ENCODE measurements at regions not wholly inside any gene's neighbourhood (a gene's known extent, or its start where the extent isn't known, plus 50 kb on each side); places are given as distances from the start of the nearest gene placed in this dataset.

DNA sequence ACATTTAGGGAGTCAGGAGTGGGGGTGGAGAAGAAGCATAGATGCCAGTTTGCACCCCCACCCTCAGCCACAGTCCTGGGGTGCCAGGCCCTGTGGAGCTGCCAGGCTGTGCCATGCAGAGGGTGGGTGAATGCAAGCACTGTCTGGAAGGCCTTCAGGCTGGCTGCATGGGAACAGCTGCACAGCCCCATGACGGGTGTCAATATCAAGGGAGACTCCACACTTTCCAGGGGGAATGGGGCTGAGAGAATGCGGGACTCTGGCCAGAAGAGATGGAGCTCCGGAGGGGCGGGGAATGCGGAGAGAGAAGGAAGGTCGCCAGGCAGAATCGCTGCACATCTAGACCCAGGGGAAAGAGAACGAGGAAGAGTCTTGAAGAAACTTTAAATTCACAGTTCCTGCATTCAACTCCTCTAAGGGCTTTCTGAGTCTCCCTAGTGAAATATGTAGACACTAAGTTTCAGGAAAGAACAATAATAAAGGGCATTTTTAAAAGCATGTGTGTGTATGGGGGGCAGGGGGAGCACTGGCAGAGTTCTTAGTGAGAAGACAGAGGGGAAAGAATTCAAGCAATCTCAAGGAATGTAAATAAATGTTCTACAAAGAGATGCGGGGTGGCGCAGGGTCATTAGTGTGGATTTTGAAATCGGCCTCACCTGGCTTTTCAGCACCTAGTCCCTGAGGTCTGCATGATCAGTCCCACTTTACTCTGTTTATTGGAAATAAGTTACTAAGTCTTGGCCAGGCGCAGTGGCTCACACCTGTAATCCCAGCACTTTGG, 59.1 kb downstream of the BOD1 start:
- ATAC-seq (ENCODE audit: low FRiP score) (no peak), DNase-seq (ENCODE audit: low spot score) (no peak)
- TF ChIP-seq, protein P1, sequence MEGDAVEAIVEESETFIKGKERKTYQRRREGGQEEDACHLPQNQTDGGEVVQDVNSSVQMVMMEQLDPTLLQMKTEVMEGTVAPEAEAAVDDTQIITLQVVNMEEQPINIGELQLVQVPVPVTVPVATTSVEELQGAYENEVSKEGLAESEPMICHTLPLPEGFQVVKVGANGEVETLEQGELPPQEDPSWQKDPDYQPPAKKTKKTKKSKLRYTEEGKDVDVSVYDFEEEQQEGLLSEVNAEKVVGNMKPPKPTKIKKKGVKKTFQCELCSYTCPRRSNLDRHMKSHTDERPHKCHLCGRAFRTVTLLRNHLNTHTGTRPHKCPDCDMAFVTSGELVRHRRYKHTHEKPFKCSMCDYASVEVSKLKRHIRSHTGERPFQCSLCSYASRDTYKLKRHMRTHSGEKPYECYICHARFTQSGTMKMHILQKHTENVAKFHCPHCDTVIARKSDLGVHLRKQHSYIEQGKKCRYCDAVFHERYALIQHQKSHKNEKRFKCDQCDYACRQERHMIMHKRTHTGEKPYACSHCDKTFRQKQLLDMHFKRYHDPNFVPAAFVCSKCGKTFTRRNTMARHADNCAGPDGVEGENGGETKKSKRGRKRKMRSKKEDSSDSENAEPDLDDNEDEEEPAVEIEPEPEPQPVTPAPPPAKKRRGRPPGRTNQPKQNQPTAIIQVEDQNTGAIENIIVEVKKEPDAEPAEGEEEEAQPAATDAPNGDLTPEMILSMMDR (IDR thresholded peaks at IDR 0.05) = no peak

DNA sequence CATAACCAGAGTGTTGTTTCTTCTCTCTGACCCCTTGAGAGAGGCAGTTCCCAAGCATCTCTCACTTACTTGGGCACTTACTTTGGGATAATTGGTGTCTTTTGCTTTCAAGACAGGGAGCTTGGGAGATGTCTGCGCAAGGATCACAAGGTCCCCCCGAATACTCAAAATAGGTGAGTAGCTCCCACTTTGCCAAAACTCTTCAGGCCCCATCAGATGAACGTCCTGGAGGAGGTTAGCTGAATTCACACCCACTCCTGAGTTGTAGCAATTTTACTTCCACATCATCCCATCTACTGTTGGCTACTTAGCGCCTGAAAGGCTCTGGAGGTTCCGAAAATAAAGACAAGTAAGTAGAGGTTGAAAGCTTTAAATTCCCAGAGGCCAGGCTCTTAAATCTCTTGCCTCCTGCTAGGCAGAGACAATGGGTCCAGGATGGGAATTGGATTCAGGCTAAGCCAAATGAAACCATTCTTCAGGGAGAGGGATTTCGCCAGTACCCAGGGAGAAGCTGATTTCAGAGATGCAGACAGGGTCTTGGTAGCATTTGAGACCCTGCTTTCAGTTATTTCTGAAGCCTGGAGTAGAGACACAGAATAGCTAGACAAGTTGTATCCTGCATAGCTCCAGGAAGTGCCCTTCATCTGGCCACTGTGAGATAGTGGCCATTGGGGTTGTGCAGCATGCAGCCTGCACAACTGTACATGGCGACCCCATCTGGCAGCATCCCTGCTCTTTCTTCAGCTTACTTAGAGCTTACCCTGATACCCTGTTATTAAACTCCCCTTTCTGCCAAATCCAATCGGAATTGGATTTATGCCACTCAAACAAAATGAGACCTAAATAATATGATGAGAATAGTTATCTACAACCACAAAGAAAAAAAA, 60.1 kb downstream of the BOD1 start:
- ATAC-seq (ENCODE audit: low FRiP score) (no peak), DNase-seq (ENCODE audit: low spot score) (no peak)
- TF ChIP-seq, protein P1 (IDR thresholded peaks at IDR 0.05) = no peak

DNA sequence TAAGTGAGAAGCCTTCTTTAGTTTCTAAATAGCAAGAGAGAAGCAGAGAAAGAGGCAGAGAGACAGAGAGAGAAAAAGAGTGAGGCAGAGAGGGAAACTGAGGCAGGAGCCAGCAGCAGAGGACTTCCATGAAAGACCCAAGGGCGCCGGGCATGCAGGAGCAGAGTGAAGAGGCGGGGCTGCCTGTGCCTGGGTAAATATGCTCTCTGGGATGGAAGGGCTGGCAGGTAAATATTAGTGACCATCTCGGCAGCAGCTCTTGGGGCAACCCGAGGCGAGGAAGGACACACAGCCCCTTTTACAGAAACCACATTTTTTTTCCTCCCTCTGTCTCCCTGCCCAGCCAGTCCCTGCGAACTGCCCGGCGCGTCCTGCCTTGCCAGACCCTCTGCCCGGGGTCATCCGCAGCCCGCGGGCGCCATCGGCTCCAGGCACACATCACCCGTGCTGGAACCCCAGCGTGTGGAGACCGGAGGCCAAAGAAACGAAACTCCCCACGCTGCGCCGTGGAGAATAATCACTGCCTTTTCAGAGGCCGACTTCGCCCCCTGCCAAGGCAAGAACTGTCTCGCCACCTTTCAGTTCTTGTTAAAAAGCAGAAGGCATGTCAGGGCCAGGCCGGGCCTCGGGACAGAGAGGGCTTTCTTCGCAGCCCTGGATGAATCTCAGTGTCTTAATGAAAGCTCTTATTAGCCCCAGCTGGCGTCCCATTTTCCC, 61.3 kb downstream of the BOD1 start:
- TF ChIP-seq, protein P1 (IDR thresholded peaks at IDR 0.05) = no peak
- DNase-seq (ENCODE audit: low spot score) (no peak), ATAC-seq (ENCODE audit: low FRiP score) (no peak)

DNA sequence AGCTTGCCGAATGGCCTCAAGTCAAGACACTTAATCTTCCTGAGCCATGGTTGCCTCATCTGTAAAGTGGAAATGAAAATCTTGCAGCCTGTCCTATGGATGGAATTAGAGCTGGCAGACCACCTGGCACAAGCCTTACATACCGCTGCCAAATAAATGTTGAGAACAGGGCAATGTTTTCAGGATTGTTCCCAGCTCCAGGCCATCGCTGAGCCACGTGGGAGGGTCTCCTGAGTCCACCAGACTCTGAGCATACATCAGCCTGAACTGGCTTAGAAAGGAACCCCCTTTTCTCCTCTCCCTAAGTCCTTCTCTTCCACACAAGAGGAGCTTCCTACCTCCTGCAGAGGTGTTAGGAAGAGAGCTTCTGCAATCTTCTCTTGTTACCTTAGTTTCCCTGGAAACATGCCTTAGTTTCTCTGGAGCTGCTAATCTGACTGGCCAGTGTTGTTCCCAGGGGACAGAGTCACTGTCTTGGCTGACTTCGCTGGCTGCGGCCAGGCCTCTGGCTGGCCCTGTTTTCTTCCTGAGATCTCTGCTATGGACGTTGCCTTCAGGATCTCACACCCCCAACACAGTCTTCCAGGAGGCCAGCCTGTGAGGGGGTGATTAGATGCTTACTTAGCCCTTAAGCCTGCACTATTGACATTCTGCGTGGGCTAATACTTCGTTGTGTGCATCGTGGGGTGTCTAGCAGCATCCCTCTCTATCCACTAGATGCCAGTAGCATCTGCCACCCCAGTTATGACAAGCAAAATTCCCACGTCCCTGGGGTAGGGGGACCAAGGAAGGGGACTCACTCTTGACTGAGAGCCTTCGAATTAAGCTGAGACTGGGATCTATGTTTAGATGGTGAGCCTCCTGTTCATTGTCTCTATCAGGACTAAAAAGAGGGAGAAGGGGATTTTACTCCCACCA, 62.2 kb downstream of the BOD1 start:
- ATAC-seq (ENCODE audit: low FRiP score) (no peak), DNase-seq (ENCODE audit: low spot score) (no peak)
- TF ChIP-seq, protein P1 (IDR thresholded peaks at IDR 0.05) = no peak

DNA sequence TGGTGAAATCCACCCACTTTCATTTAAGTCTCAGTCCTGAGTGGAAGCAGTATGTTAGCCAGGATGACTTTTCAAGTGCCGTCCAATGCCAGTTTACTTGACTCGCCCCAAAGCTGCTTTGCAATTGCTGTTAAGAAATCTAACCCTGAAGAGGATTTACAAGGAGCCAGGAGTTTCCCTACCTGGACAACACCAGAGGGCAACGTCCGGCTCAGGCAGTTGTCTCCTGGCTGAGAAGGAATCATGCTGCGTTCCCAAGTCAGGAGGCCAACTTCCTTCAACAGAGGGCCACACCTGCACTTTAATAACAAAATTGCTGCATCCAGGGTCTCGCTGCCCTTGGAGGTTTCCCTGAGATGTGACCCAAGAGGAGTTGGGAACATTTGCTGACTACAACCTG, 65.8 kb downstream of the BOD1 start:
- ATAC-seq (ENCODE audit: low FRiP score) (no peak), DNase-seq (ENCODE audit: low spot score) (no peak)
- TF ChIP-seq, protein P1 (IDR thresholded peaks at IDR 0.05) = no peak

DNA sequence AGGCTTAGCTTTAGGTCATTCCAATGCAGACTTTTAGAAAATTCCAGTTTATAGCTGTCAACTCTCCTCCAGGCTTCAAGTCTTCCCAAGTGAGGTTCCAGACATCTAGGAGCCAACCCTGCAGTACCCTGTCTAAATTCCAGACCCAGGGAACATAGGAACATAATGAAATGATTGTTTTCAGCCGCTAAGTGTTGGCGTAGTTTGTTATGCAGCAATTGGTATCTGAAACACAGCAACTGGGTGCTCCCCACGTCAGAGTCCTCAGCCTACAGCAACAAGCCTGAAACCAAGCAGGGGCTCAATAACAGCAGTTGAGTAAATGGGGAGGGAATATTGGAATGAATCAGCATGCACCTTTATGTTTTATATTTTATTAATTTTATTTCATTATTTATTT, 66.8 kb downstream of the BOD1 start:
- ATAC-seq (ENCODE audit: low FRiP score) (no peak), DNase-seq (ENCODE audit: low spot score) (no peak)
- TF ChIP-seq, protein P1 (IDR thresholded peaks at IDR 0.05) = no peak

All from omental fat pad (tissue), 3 donors.